PC-3 (cell line): ENCODE measurements at regions not wholly inside any gene's neighbourhood (a gene's known extent, or its start where the extent isn't known, plus 50 kb on each side); places are given as distances from the start of the nearest gene placed in this dataset.

Experiments used
- ATAC-seq: fragments of 200-7000 bp; cut with Tn5 transposase; 2 replicates; pipeline ENCODE4 v1.9.1; 2020; ENCODE audit warnings: mild to moderate bottlenecking, moderate library complexity
- BruUV-seq: library from RNA; stranded (reverse); fragments of 400-500 nt; replicated peaks from 2 replicates; lab custom pipeline; 2021; lab: Mats Ljungman, UMichigan
- CTCF ChIA-PET: fragments of 300-600 bp; sonication (Branson Sonifier 250); formaldehyde crosslinking; loops from one replicate; lab custom pipeline; 2022; ENCODE audit warnings: antibody characterized with exemption; lab: Charles Lee
- POLR2A ChIA-PET: fragments of 300-600 bp; sonication (Branson Sonifier 250); formaldehyde crosslinking; loops from one replicate; lab custom pipeline; 2022; ENCODE audit warnings: antibody characterized with exemption; ENCODE audit not compliant: unreplicated experiment; lab: Charles Lee
- DNase-seq: peaks from one replicate; pipeline ENCODE4 v3.0.0-alpha.2; 2015
- H2AFZ ChIP-seq: fragments of 300-600 bp; sonication (generic); 2 replicates; pipeline ENCODE4 v1.6.0; 2016; ENCODE audit warnings: antibody characterized with exemption, low read length
- H3F3A ChIP-seq: fragments of 300-600 bp; sonication (generic); one replicate; pipeline ENCODE4 v1.6.0; 2017; ENCODE audit warnings: antibody characterized with exemption, low read length, control low read depth, mild to moderate bottlenecking; ENCODE audit not compliant: unreplicated experiment
- H3K27ac ChIP-seq: fragments of 300-600 bp; sonication (generic); 2 replicates; pipeline ENCODE4 v1.5.1; 2016; ENCODE audit warnings: mild to moderate bottlenecking, low read length
- H3K27me3 ChIP-seq: fragments of 300-600 bp; sonication (generic); 2 replicates; pipeline ENCODE4 v1.6.1; 2016; ENCODE audit warnings: low read length, mixed read lengths
- H3K36me3 ChIP-seq: fragments of 300-600 bp; sonication (generic); 2 replicates; pipeline ENCODE4 v1.6.1; 2016; ENCODE audit warnings: low read depth, mixed run types, low read length, mixed read lengths
- H3K4me1 ChIP-seq: fragments of 300-600 bp; sonication (generic); 2 replicates; pipeline ENCODE4 v1.5.1; 2016; ENCODE audit warnings: low read length; ENCODE audit not compliant: insufficient read depth
- H3K4me2 ChIP-seq: fragments of 300-600 bp; sonication (generic); 2 replicates; pipeline ENCODE4 v1.6.0; 2016; ENCODE audit warnings: low read length
- H3K4me3 ChIP-seq: fragments of 300-600 bp; sonication (generic); 2 replicates; pipeline ENCODE4 v1.5.1; 2016; ENCODE audit warnings: mild to moderate bottlenecking, low read length, mixed read lengths
- H3K79me2 ChIP-seq: fragments of 300-600 bp; sonication (generic); 2 replicates; pipeline ENCODE4 v1.6.1; 2017; ENCODE audit warnings: low read length, mixed read lengths
- H3K9ac ChIP-seq: fragments of 300-600 bp; sonication (generic); 2 replicates; pipeline ENCODE4 v1.6.0; 2016; ENCODE audit warnings: mild to moderate bottlenecking, low read length
- H3K9me2 ChIP-seq: fragments of 300-600 bp; sonication (generic); replicated peaks from 2 replicates; pipeline ENCODE4 v1.6.1; 2016; ENCODE audit warnings: mixed run types, low read length, mixed read lengths
- H3K9me3 ChIP-seq: fragments of 300-600 bp; sonication (generic); 2 replicates; pipeline ENCODE4 v1.6.1; 2016; ENCODE audit warnings: low read length, mixed read lengths
- H4K20me1 ChIP-seq: fragments of 300-600 bp; sonication (generic); 2 replicates; pipeline ENCODE4 v1.6.1; 2016; ENCODE audit warnings: low read length, mixed read lengths
- EZH2 ChIP-seq: fragments of 300-600 bp; sonication (generic); IDR thresholded peaks from one replicate; pipeline ENCODE4 v1.6.1; 2017; ENCODE audit warnings: antibody characterized with exemption, mild to moderate bottlenecking, low read length; ENCODE audit not compliant: unreplicated experiment
- EZH2phosphoT487 ChIP-seq: fragments of 300-600 bp; sonication (generic); IDR thresholded peaks from 2 replicates; pipeline ENCODE4 v1.6.1; 2018; ENCODE audit warnings: mild to moderate bottlenecking, antibody characterized with exemption, low read length, borderline replicate concordance
- intact Hi-C: fragments of 100-400 bp; cut with micrococcal nuclease; formaldehyde crosslinking; loops from 2 replicates; pipeline ENCODE4 v1.9.0; 2023
- TF ChIP-seq, protein P1 (sequence below): fragments of 300-600 bp; sonication (generic); conservative IDR thresholded peaks from 2 replicates; pipeline ENCODE4 v1.5.1; 2017; ENCODE audit warnings: antibody characterized with exemption, low read depth, mild to moderate bottlenecking, low read length

- Histone ChIP-seq H3K27me3 (0 out of 2 replicates have a peak, but pooled peaks cover 5% of the 10 kb centered on the region), H3K9me3 (no peaks in the 10 kb centered on the region), H3K36me3 (no peaks in the 10 kb centered on the region), H3K4me3 (no peak overlapping the region), H3K79me2 (no peaks in the 10 kb centered on the region), H4K20me1 (no peaks in the 10 kb centered on the region), H3K4me1 (no peaks in the 10 kb centered on the region), H3K9ac (no peak overlapping the region), H3K9me2 (no peaks in the 10 kb centered on the region), H3K4me2 (no peak overlapping the region), H2AFZ (no peak overlapping the region), H3K27ac (no peak overlapping the region), H3F3A (no peaks in the 10 kb centered on the region)
- ChIA-PET CTCF (no interaction called here), POLR2A (no interaction called here)
- DNase-seq (no peak), ATAC-seq (no peak)
- no TSS peak for BruUV-seq
- intact Hi-C loops: no loop called here
- TF ChIP-seq EZH2phosphoT487 (no peak), EZH2 (no peak)
- TF ChIP-seq, protein P1, sequence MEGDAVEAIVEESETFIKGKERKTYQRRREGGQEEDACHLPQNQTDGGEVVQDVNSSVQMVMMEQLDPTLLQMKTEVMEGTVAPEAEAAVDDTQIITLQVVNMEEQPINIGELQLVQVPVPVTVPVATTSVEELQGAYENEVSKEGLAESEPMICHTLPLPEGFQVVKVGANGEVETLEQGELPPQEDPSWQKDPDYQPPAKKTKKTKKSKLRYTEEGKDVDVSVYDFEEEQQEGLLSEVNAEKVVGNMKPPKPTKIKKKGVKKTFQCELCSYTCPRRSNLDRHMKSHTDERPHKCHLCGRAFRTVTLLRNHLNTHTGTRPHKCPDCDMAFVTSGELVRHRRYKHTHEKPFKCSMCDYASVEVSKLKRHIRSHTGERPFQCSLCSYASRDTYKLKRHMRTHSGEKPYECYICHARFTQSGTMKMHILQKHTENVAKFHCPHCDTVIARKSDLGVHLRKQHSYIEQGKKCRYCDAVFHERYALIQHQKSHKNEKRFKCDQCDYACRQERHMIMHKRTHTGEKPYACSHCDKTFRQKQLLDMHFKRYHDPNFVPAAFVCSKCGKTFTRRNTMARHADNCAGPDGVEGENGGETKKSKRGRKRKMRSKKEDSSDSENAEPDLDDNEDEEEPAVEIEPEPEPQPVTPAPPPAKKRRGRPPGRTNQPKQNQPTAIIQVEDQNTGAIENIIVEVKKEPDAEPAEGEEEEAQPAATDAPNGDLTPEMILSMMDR: no peak
These were observed 156.0 kb downstream of the MAF start for GRCh38 chr16:79444572-79444971.

DNA sequence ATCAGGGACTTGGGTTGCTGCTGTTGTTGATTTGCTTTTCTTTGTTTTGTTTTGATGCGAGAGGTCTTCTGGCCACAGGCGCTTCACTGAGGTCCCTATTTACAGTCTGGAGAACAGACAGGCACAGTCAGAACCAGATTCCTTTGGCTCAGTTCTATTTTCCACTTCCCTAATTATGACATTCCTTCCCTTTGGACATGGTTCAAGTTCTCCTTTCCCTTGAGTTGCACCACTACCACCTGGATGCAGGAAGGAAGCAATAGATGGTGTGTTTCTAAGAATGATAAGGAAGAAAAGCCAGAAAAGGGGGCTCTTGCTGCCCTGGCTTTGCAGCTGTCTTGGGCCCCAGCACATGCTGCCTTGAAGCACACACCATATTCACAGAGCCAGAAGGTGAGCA is 160.6 kb downstream of the MAF start:
- no peak overlapping the region for H3K9ac ChIP-seq
- H3K4me2 ChIP-seq: no peak overlapping the region
- ATAC-seq: no peak
- no peaks in the 10 kb centered on the region for H3K36me3 ChIP-seq
- H3K9me2 ChIP-seq: no peaks in the 10 kb centered on the region
- DNase-seq: no peak
- intact Hi-C loops: no loop called here
- no peaks in the 10 kb centered on the region for H3K27me3 ChIP-seq
- POLR2A ChIA-PET: no interaction called here
- CTCF ChIA-PET: no interaction called here
- no peak overlapping the region for H3K4me3 ChIP-seq
- no TSS peak for BruUV-seq
- H4K20me1 ChIP-seq: no peaks in the 10 kb centered on the region
- TF ChIP-seq, protein P1: no peak
- TF ChIP-seq EZH2phosphoT487: no peak
- TF ChIP-seq EZH2: no peak
- no peaks in the 10 kb centered on the region for H3K4me1 ChIP-seq
- H2AFZ ChIP-seq: no peak overlapping the region
- no peaks in the 10 kb centered on the region for H3F3A ChIP-seq
- H3K9me3 ChIP-seq: no peaks in the 10 kb centered on the region
- no peak overlapping the region for H3K27ac ChIP-seq
- H3K79me2 ChIP-seq: no peaks in the 10 kb centered on the region

DNA sequence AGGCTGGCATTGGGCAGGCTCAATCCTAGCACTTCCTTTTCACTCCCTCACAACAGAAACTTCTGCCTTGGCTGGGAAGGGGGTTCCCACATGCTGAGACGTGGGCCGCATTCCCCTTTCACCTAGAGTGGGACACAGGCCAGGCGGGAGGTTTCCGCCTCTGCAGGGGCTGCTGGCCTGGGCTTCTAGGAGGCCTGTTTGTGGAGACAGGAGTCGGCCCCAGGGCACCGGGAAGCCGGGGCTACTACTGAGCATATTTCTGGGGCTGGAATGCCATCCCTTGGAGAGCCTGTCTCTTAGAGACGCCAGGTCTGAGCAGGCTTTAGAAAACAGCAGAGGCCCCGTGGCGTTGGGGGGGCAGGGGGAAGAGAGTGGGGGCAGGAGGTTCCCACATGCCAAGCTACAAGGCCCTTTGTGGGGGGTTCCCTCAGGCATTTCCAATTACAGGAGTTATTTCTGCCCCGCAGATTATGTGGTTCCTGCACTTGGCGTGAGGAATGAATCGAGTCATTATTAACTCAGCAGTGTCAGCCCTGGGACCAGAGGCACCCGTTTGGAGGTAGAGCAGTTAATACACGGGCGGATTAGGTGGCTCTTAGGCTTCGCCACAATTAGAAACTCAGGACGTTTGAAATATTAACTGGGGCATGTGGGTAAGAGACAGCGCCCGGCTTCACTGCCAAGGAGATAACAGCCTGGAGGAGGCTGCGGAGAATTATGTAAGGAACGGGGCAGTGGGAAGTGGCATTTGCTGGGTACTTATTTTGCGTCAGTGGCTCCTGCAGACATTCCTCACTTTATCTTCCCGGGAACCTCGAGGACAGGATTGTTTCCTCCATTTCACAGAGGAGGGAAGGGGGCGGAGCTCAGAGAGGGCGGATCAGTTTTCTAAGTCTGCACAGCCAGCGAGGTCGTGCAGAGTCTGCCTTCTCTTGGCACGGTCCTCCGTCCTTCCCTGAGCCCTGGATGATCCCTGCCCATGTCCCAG is 162.5 kb downstream of the MAF start:
- TF ChIP-seq EZH2phosphoT487: no peak
- no peak for TF ChIP-seq EZH2
- TF ChIP-seq, protein P1: no peak
- Histone ChIP-seq H4K20me1 (no peaks in the 10 kb centered on the region), H3K4me1 (no peaks in the 10 kb centered on the region), H3F3A (no peaks in the 10 kb centered on the region), H3K9me3 (no peaks in the 10 kb centered on the region), H3K9ac (no peak overlapping the region), H3K4me2 (no peak overlapping the region), H3K27ac (no peak overlapping the region), H2AFZ (no peak overlapping the region), H3K4me3 (no peak overlapping the region), H3K79me2 (no peaks in the 10 kb centered on the region), H3K36me3 (no peaks in the 10 kb centered on the region), H3K9me2 (no peaks in the 10 kb centered on the region), H3K27me3 (no peaks in the 10 kb centered on the region)
- BruUV-seq: no TSS peak
- DNase-seq (no peak), ATAC-seq (no peak)
- intact Hi-C loops: no loop called here
- CTCF ChIA-PET: no interaction called here
- POLR2A ChIA-PET: no interaction called here
